PC-9 (cell line): ENCODE measurements at regions not wholly inside any gene's neighbourhood (a gene's known extent, or its start where the extent isn't known, plus 50 kb on each side); places are given as distances from the start of the nearest gene placed in this dataset.

ENCODE experiments used
- BruUV-seq: library from RNA; stranded (reverse); fragments of 400-500 nt; replicated peaks from 2 replicates; lab custom pipeline; 2021; lab: Mats Ljungman, UMichigan
- CTCF ChIA-PET: fragments of 300-600 bp; sonication (Branson Sonifier 250); formaldehyde crosslinking; loops from one replicate; lab custom pipeline; 2022; ENCODE audit warnings: antibody characterized with exemption; lab: Charles Lee
- POLR2A ChIA-PET: fragments of 300-600 bp; sonication (Branson Sonifier 250); formaldehyde crosslinking; loops from one replicate; lab custom pipeline; 2022; ENCODE audit warnings: antibody characterized with exemption; ENCODE audit not compliant: unreplicated experiment; lab: Charles Lee
- DNase-seq, 2 experiments: peaks; one replicate each; pipeline versions ENCODE4 v3.0.0 to v3.0.0-alpha.2; 2015 to 2022; ENCODE audit warnings: mixed read lengths in 1 of 2
- H2AFZ ChIP-seq: fragments of 200-600 bp; sonication (generic); 2 replicates; pipeline ENCODE4 v1.8.1; 2017; ENCODE audit warnings: antibody characterized with exemption
- H3F3A ChIP-seq: fragments of 200-600 bp; sonication (generic); 2 replicates; pipeline ENCODE4 v1.8.1; 2017; ENCODE audit warnings: antibody characterized with exemption, mild to moderate bottlenecking, low read depth; ENCODE audit not compliant: insufficient read depth
- H3K27ac ChIP-seq: fragments of 200-600 bp; sonication (generic); 2 replicates; pipeline ENCODE4 v1.6.1; 2016; ENCODE audit warnings: mixed run types
- H3K27me3 ChIP-seq: fragments of 200-600 bp; sonication (generic); 2 replicates; pipeline ENCODE4 v1.6.1; 2016; ENCODE audit warnings: low read depth, mixed run types; ENCODE audit not compliant: insufficient read depth
- H3K36me3 ChIP-seq: fragments of 200-600 bp; sonication (generic); 2 replicates; pipeline ENCODE4 v1.6.1; 2016; ENCODE audit warnings: low read depth, mixed run types
- H3K4me1 ChIP-seq: fragments of 200-600 bp; sonication (generic); replicated peaks from 2 replicates; pipeline ENCODE4 v1.6.1; 2016; ENCODE audit warnings: mixed run types; ENCODE audit not compliant: insufficient read depth
- H3K4me2 ChIP-seq: fragments of 200-600 bp; sonication (generic); 2 replicates; pipeline ENCODE4 v1.6.1; 2017; ENCODE audit warnings: mixed run types
- H3K4me3 ChIP-seq: fragments of 200-600 bp; sonication (generic); 2 replicates; pipeline ENCODE4 v1.6.1; 2016; ENCODE audit warnings: mixed run types
- H3K79me2 ChIP-seq: fragments of 200-600 bp; sonication (generic); 2 replicates; pipeline ENCODE4 v1.6.1; 2017; ENCODE audit warnings: low read depth, mixed run types
- H3K9me2 ChIP-seq: fragments of 200-600 bp; sonication (generic); 2 replicates; pipeline ENCODE4 v1.8.1; 2017; ENCODE audit warnings: mild to moderate bottlenecking; ENCODE audit not compliant: insufficient read depth
- H3K9me3 ChIP-seq: fragments of 200-600 bp; sonication (generic); 2 replicates; pipeline ENCODE4 v1.8.1; 2016; ENCODE audit warnings: low read depth; ENCODE audit not compliant: insufficient read depth
- H4K20me1 ChIP-seq: fragments of 200-600 bp; sonication (generic); 2 replicates; pipeline ENCODE4 v1.8.1; 2017; ENCODE audit not compliant: insufficient read depth
- EZH2 ChIP-seq: fragments of 200-600 bp; sonication (generic); IDR thresholded peaks from 2 replicates; pipeline ENCODE4 v1.8.0; 2017; ENCODE audit warnings: antibody characterized with exemption, low read depth
- intact Hi-C: fragments of 100-400 bp; cut with micrococcal nuclease; formaldehyde crosslinking; loops from one replicate; pipeline ENCODE4 v1.10.0; 2022; ENCODE audit not compliant: unreplicated experiment
- TF ChIP-seq, protein P1 (sequence below): fragments of 200-600 bp; sonication (generic); conservative IDR thresholded peaks from 2 replicates; pipeline ENCODE4 v1.6.1; 2017; ENCODE audit warnings: mixed run types, antibody characterized with exemption, mild to moderate bottlenecking, moderate library complexity

DNA sequence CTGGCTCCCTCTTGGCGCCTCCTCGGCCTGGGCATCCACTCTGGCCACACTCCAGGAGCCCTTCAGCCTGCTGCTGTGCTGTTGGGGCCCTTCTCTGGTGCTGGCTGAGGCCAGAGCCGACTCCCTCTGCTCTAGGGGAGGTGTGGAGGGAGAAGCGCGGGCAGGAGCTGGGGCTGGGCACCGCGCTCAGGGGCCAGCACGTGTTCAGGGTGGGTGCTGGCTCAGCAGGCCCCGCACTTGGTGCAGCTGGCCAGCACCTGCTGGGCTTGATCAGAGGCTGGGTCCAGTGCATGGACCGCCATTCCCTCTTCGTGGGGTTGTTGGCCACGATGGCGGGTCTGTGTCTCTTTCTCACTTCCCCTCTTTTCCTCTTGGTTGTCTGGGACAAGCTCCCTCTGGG, 2381.0 kb downstream of the LRRC4C start:
- Histone ChIP-seq H3K4me1 (no peaks in the 10 kb centered on the region), H3F3A (no peaks in the 10 kb centered on the region), H3K4me2 (no peak overlapping the region), H3K79me2 (no peaks in the 10 kb centered on the region), H4K20me1 (no peaks in the 10 kb centered on the region), H3K9me3 (no peaks in the 10 kb centered on the region), H3K36me3 (no peaks in the 10 kb centered on the region), H3K27me3 (no peaks in the 10 kb centered on the region), H3K4me3 (no peak overlapping the region), H3K9me2 (no peaks in the 10 kb centered on the region; the same call in 1 of the 2 replicates), H2AFZ (no peak overlapping the region), H3K27ac (no peak overlapping the region)
- ChIA-PET CTCF (no interaction called here), POLR2A (no interaction called here)
- no peak for DNase-seq
- no peak for TF ChIP-seq EZH2
- TF ChIP-seq, protein P1, sequence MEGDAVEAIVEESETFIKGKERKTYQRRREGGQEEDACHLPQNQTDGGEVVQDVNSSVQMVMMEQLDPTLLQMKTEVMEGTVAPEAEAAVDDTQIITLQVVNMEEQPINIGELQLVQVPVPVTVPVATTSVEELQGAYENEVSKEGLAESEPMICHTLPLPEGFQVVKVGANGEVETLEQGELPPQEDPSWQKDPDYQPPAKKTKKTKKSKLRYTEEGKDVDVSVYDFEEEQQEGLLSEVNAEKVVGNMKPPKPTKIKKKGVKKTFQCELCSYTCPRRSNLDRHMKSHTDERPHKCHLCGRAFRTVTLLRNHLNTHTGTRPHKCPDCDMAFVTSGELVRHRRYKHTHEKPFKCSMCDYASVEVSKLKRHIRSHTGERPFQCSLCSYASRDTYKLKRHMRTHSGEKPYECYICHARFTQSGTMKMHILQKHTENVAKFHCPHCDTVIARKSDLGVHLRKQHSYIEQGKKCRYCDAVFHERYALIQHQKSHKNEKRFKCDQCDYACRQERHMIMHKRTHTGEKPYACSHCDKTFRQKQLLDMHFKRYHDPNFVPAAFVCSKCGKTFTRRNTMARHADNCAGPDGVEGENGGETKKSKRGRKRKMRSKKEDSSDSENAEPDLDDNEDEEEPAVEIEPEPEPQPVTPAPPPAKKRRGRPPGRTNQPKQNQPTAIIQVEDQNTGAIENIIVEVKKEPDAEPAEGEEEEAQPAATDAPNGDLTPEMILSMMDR: no peak
- BruUV-seq: no TSS peak
- intact Hi-C loops: no loop called here

DNA sequence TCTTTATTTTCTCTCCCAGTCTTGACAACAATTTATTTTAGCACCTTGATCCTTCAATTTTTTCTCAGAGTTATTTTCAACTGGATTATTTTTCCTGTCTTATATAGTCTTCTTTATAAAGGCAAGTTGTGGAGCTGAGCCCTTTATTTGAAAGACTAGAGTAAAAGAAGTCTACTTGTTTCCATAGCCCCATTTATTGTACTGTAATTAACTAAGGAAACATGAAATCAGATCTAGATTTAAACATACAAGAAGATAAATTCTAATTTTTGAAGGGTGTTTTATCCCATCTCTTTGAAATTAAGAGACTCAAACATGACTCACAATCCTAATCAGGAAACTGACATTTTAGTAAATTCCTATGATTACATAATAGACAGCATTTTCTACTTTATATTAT, 2421.8 kb downstream of the LRRC4C start:
- BruUV-seq: no TSS peak
- DNase-seq: no peak
- no peak overlapping the region for H3K27ac ChIP-seq
- no peaks in the 10 kb centered on the region for H3K27me3 ChIP-seq
- H3F3A ChIP-seq: no peaks in the 10 kb centered on the region
- H3K4me2 ChIP-seq: no peak overlapping the region
- H3K9me3 ChIP-seq: no peaks in the 10 kb centered on the region
- TF ChIP-seq, protein P1: no peak
- TF ChIP-seq EZH2: no peak
- H3K79me2 ChIP-seq: no peaks in the 10 kb centered on the region
- H3K4me1 ChIP-seq: no peaks in the 10 kb centered on the region
- H2AFZ ChIP-seq: no peak overlapping the region
- H3K9me2 ChIP-seq: no peaks in the 10 kb centered on the region
- intact Hi-C loops: no loop called here
- no peaks in the 10 kb centered on the region for H4K20me1 ChIP-seq
- ChIA-PET CTCF (no interaction called here), POLR2A (no interaction called here)
- no peaks in the 10 kb centered on the region for H3K36me3 ChIP-seq
- H3K4me3 ChIP-seq: no peak overlapping the region

DNA sequence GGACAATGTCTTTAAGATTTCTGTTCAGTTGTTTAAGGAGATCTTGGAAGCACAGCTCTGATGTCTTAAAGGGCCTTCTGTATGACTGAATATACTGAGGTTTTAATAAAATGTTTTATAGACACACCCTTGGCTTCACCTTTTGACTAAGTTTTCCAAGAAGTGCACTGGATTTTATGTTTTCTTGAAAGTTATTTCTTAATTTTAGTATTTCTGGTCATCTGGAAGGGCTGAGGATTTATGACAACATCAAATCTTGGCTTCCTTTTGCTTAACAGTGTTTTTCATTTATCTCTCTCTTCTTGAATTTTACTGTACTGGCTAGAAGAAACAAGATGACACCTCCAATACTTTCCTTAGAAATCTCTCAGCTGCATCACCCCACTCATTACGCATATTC, 2423.4 kb downstream of the LRRC4C start:
- no peak overlapping the region for H2AFZ ChIP-seq
- H3K4me2 ChIP-seq: no peak overlapping the region
- DNase-seq: no peak
- H3K36me3 ChIP-seq: no peaks in the 10 kb centered on the region
- H3K9me2 ChIP-seq: no peaks in the 10 kb centered on the region
- no peak overlapping the region for H3K4me3 ChIP-seq
- H3F3A ChIP-seq: no peaks in the 10 kb centered on the region
- BruUV-seq: no TSS peak
- no peak overlapping the region for H3K27ac ChIP-seq
- H3K27me3 ChIP-seq: no peaks in the 10 kb centered on the region
- H3K79me2 ChIP-seq: no peaks in the 10 kb centered on the region
- intact Hi-C loops: no loop called here
- POLR2A ChIA-PET: no interaction called here
- TF ChIP-seq, protein P1: no peak
- TF ChIP-seq EZH2: no peak
- H3K9me3 ChIP-seq: no peaks in the 10 kb centered on the region
- H4K20me1 ChIP-seq: no peaks in the 10 kb centered on the region
- CTCF ChIA-PET: no interaction called here
- no peaks in the 10 kb centered on the region for H3K4me1 ChIP-seq
